ENCODE measurements at regions not wholly inside any gene's neighbourhood (a gene's known extent, or its start where the extent isn't known, plus 50 kb on each side); places are given as distances from the start of the nearest gene placed in this dataset.
A peak's percentile ranks its signal among the peaks of the same experiment; 100 is the strongest.

- Mint-ChIP-seq H3K9me3 (peaks cover 4% of the 10 kb centered on the region), H3K4me1 (no peaks in the 10 kb centered on the region), H3K27me3 (ENCODE audit: insufficient read depth) (no peaks in the 10 kb centered on the region), H3K36me3 (ENCODE audit: low read depth) (no peaks in the 10 kb centered on the region), H3K27ac (no peak overlapping the region), H3K4me3 (no peak overlapping the region)
- Histone ChIP-seq H3K27ac (ENCODE audit: low read depth, low read length) (no peak overlapping the region), H3K36me3 (ENCODE audit: control insufficient read depth, insufficient read depth, low read length) (no peaks in the 10 kb centered on the region), H3K4me1 (ENCODE audit: control insufficient read depth, insufficient read depth, low read length) (no peaks in the 10 kb centered on the region), H3K9me3 (ENCODE audit: control insufficient read depth, low read length) (no peaks in the 10 kb centered on the region), H3K9ac (ENCODE audit: extremely low read depth, low read length, poor library complexity, severe bottlenecking) (no peak overlapping the region), H3K4me3 (ENCODE audit: low read length) (no peak overlapping the region), H3K27me3 (ENCODE audit: control insufficient read depth, insufficient read depth, low read length, poor library complexity, severe bottlenecking) (no peaks in the 10 kb centered on the region)
- TF ChIP-seq CTCF (conservative IDR thresholded peaks at IDR 0.05), result no peak
- no peak for DNase-seq
- WGBS, 2 experiments (ENCODE audit: insufficient coverage in 1 of 2, insufficient read length in 1 of 2), result 88 to 97% methylated on average over 1 to 3 of the region's 3 CpGs
Measured at GRCh38 chr5:106720367-106720766, 950.4 kb downstream of the EFNA5 start.

- Mint-ChIP-seq H3K4me3 (no peak overlapping the region), H3K27ac (no peak overlapping the region), H3K4me1 (peaks cover 5% of the 10 kb centered on the region), H3K27me3 (ENCODE audit: insufficient read depth) (no peaks in the 10 kb centered on the region), H3K9me3 (peaks cover 1% of the 10 kb centered on the region), H3K36me3 (ENCODE audit: low read depth) (no peaks in the 10 kb centered on the region)
- no peaks in the 10 kb centered on the region for H3K27me3 ChIP-seq (ENCODE audit: control insufficient read depth, insufficient read depth, low read length, poor library complexity, severe bottlenecking)
- no peaks in the 10 kb centered on the region for H3K9me3 ChIP-seq (ENCODE audit: control insufficient read depth, low read length)
- no peak for TF ChIP-seq CTCF (conservative IDR thresholded peaks at IDR 0.05)
- H3K27ac ChIP-seq (ENCODE audit: low read depth, low read length), result no peak overlapping the region
- 87% methylated on average over 1 of the region's 1 CpG; no CpG with 5 or more reads in 1 of the 2 experiments for WGBS, 2 experiments (ENCODE audit: insufficient coverage in 1 of 2, insufficient read length in 1 of 2)
- no peak overlapping the region for H3K4me3 ChIP-seq (ENCODE audit: low read length)
- H3K9ac ChIP-seq (ENCODE audit: extremely low read depth, low read length, poor library complexity, severe bottlenecking), result no peak overlapping the region
- H3K36me3 ChIP-seq (ENCODE audit: control insufficient read depth, insufficient read depth, low read length), result no peaks in the 10 kb centered on the region
- no peaks in the 10 kb centered on the region for H3K4me1 ChIP-seq (ENCODE audit: control insufficient read depth, insufficient read depth, low read length)
- no peak for DNase-seq
Measured at GRCh38 chr5:106699796-106700195, 970.9 kb downstream of the EFNA5 start.

GRCh38 chr5:106699198-106699597 lies 971.5 kb downstream of the EFNA5 start:
- Histone ChIP-seq H3K4me1 (ENCODE audit: control insufficient read depth, insufficient read depth, low read length) (no peaks in the 10 kb centered on the region), H3K27me3 (ENCODE audit: control insufficient read depth, insufficient read depth, low read length, poor library complexity, severe bottlenecking) (no peaks in the 10 kb centered on the region), H3K9me3 (ENCODE audit: control insufficient read depth, low read length) (no peaks in the 10 kb centered on the region), H3K4me3 (ENCODE audit: low read length) (no peak overlapping the region), H3K9ac (ENCODE audit: extremely low read depth, low read length, poor library complexity, severe bottlenecking) (no peak overlapping the region), H3K27ac (ENCODE audit: low read depth, low read length) (no peak overlapping the region), H3K36me3 (ENCODE audit: control insufficient read depth, insufficient read depth, low read length) (no peaks in the 10 kb centered on the region)
- H3K4me1 Mint-ChIP-seq, result peaks cover 5% of the 10 kb centered on the region
- no peaks in the 10 kb centered on the region for H3K27me3 Mint-ChIP-seq (ENCODE audit: insufficient read depth)
- peaks cover 1% of the 10 kb centered on the region for H3K9me3 Mint-ChIP-seq
- no peaks in the 10 kb centered on the region for H3K36me3 Mint-ChIP-seq (ENCODE audit: low read depth)
- peak; percentile 84 for TF ChIP-seq CTCF (conservative IDR thresholded peaks at IDR 0.05)
- peak; percentile 87 for DNase-seq
- H3K27ac Mint-ChIP-seq, result no peak overlapping the region
- H3K4me3 Mint-ChIP-seq, result no peak overlapping the region
- 77 to 88% methylated on average over 6 of the region's 6 CpGs for WGBS, 2 experiments (ENCODE audit: insufficient coverage in 1 of 2, insufficient read length in 1 of 2)

Data from endodermal cell (in vitro differentiated cells).